HG03354 (cell line): ENCODE measurements at regions not wholly inside any gene's neighbourhood (a gene's known extent, or its start where the extent isn't known, plus 50 kb on each side); places are given as distances from the start of the nearest gene placed in this dataset.
"Not testable (repeated sequence)": the region's sequence is repeated elsewhere in the genome, so short reads cannot be mapped to it uniquely, and the experiment has no call there.

ENCODE experiments used
- ATAC-seq: cut with Tn5 transposase; IDR thresholded peaks from one replicate; pipeline ENCODE4 v1.9.1; 2021; ENCODE audit warnings: mild to moderate bottlenecking; ENCODE audit not compliant: unreplicated experiment, poor library complexity, severe bottlenecking

GRCh38 chr1:219414250-219414649, 198.7 kb downstream of the ZC3H11B start:
- no peak for ATAC-seq

- no peak for ATAC-seq
Observed at GRCh38 chr1:219413536-219413935, 199.4 kb downstream of the ZC3H11B start.

- no peak for ATAC-seq
Observed at GRCh38 chr1:219412772-219413171, 200.1 kb downstream of the ZC3H11B start.

GRCh38 chr1:219410721-219411120, 202.2 kb downstream of the ZC3H11B start:
- ATAC-seq: not testable (repeated sequence)

GRCh38 chr1:219405531-219406331, 207.2 kb downstream of the ZC3H11B start:
- no peak for ATAC-seq

GRCh38 chr1:219404629-219405028, 208.3 kb downstream of the ZC3H11B start:
- no peak for ATAC-seq

GRCh38 chr1:219402925-219403324, 210.0 kb downstream of the ZC3H11B start:
- no peak for ATAC-seq

- no peak for ATAC-seq
Observed at GRCh38 chr1:219401724-219402625, 210.9 kb downstream of the ZC3H11B start.

GRCh38 chr1:219399446-219399845, 213.5 kb downstream of the ZC3H11B start:
- no peak for ATAC-seq

- ATAC-seq: no peak
Observed at GRCh38 chr1:219398815-219399396, 214.0 kb downstream of the ZC3H11B start.

GRCh38 chr1:219397511-219397910, 215.4 kb downstream of the ZC3H11B start:
- no peak for ATAC-seq

GRCh38 chr1:219391297-219391696, 217.6 kb downstream of the LYPLAL1 start:
- ATAC-seq: no peak

- ATAC-seq: no peak
Observed at GRCh38 chr1:219387211-219387610, 213.5 kb downstream of the LYPLAL1 start.

GRCh38 chr1:219385787-219386427, 212.2 kb downstream of the LYPLAL1 start:
- peak; percentile 98 for ATAC-seq

- no peak for ATAC-seq
Observed at GRCh38 chr1:219383281-219383680, 209.6 kb downstream of the LYPLAL1 start.

GRCh38 chr1:219381396-219381795, 207.7 kb downstream of the LYPLAL1 start:
- no peak for ATAC-seq

GRCh38 chr1:219380463-219380862, 206.8 kb downstream of the LYPLAL1 start:
- no peak for ATAC-seq

GRCh38 chr1:219379691-219380090, 206.0 kb downstream of the LYPLAL1 start:
- no peak for ATAC-seq

GRCh38 chr1:219374636-219375035, 201.0 kb downstream of the LYPLAL1 start:
- no peak for ATAC-seq

- no peak for ATAC-seq
Observed at GRCh38 chr1:219374046-219374566, 200.4 kb downstream of the LYPLAL1 start.
